ENCODE measurements at regions not wholly inside any gene's neighbourhood (a gene's known extent, or its start where the extent isn't known, plus 50 kb on each side); places are given as distances from the start of the nearest gene placed in this dataset.

DNA sequence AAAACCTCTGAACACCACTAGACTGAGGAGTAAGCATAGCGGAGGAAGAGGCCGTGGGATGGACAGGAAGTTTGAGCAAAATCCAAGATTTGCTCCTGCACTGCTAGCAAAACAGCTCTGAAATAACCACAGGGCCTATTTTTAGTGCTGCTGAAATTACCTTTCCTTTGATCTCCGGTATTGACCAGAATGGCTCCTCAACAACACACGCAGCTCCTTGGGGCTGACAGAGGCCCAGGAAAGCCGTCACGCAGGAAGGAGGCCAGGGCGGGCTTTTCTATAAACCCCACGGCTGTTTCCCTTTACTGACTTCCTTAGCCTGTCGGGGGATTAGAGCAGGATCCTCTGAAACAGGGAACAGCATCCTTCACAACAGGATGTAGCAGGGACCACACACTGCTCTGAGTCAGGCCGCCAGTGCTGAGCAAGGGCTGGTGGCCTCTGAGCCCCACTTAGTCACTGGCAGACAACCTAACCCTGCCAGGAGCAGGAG is 80.8 kb upstream of the LCLAT1 start:
- Histone ChIP-seq H4K20me1 (ENCODE audit: low read depth) (no peaks in the 10 kb centered on the region), H3K79me2 (ENCODE audit: low read depth) (no peaks in the 10 kb centered on the region), H3F3A (ENCODE audit: low read depth) (no peaks in the 10 kb centered on the region), H3K4me2 (no peak overlapping the region), H3K36me3 (no peaks in the 10 kb centered on the region), H3K9me3 (ENCODE audit: low read depth) (no peaks in the 10 kb centered on the region), H3K27ac (no peak overlapping the region), H3K4me1 (peaks cover 8% of the 10 kb centered on the region), H3K27me3 (no peaks in the 10 kb centered on the region), H2AFZ (replicated peaks) (no peak overlapping the region), H3K9ac (no peak overlapping the region), H3K4me3 (no peak overlapping the region)
- H3K9me3 Mint-ChIP-seq = no peaks in the 10 kb centered on the region
- DNase-seq (ENCODE audit: low spot score) = no peak
- no peak for TF ChIP-seq EZH2phosphoT487 (IDR thresholded peaks at IDR 0.05)
- TF ChIP-seq, protein P1, sequence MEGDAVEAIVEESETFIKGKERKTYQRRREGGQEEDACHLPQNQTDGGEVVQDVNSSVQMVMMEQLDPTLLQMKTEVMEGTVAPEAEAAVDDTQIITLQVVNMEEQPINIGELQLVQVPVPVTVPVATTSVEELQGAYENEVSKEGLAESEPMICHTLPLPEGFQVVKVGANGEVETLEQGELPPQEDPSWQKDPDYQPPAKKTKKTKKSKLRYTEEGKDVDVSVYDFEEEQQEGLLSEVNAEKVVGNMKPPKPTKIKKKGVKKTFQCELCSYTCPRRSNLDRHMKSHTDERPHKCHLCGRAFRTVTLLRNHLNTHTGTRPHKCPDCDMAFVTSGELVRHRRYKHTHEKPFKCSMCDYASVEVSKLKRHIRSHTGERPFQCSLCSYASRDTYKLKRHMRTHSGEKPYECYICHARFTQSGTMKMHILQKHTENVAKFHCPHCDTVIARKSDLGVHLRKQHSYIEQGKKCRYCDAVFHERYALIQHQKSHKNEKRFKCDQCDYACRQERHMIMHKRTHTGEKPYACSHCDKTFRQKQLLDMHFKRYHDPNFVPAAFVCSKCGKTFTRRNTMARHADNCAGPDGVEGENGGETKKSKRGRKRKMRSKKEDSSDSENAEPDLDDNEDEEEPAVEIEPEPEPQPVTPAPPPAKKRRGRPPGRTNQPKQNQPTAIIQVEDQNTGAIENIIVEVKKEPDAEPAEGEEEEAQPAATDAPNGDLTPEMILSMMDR (IDR thresholded peaks at IDR 0.05) = no peak
- no peak for TF ChIP-seq EZH2 (IDR thresholded peaks at IDR 0.05)
- H3K27ac Mint-ChIP-seq = no peak overlapping the region
- H3K27me3 Mint-ChIP-seq (ENCODE audit: insufficient read depth, low read depth) = no peaks in the 10 kb centered on the region
- no peaks in the 10 kb centered on the region for H3K36me3 Mint-ChIP-seq
- H3K4me3 Mint-ChIP-seq = no peak overlapping the region
- peaks cover 13% of the 10 kb centered on the region for H3K4me1 Mint-ChIP-seq

DNA sequence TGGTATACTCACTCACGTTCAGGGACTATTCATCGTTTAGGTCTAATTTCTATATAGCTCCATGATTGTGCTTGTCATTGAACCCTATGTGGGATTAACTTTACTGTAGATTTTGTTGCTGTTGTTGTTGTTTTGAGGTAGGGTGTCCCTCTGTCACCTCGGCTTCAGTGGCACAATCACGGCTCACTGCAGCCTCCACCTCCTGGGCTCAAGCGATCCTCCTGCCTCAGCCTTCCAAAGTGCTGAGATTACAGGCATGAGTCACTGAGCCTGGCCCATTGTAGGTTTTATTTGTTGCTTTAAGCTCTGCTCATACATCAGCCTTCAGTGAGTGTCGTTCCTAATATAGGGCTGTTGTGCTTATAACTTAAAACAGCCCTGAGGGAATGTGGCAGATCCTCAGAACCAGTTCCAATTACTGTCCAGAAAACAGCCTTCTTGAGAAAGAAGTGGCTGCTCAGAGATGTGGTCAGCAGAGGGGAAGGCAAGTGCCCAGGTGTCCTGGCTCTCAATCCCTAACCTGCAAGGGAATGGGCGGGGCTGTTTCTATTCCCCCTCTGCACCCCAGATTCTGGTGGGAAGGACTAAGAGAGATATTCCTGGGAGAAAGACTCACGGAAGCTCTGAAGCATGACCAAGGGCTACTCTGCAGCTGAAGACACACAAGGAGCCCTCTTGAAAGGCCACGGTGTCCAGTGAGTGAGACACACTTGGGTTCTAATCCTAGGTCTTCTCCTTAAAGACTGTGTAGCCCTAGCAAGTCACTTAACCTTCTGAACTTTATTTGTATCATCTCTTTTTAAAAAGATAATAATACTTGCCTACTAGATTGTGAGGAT is 79.6 kb upstream of the LCLAT1 start:
- no peaks in the 10 kb centered on the region for H3K36me3 Mint-ChIP-seq
- H3F3A ChIP-seq (ENCODE audit: low read depth) = no peaks in the 10 kb centered on the region
- H3K36me3 ChIP-seq = no peaks in the 10 kb centered on the region
- no peaks in the 10 kb centered on the region for H3K27me3 Mint-ChIP-seq (ENCODE audit: insufficient read depth, low read depth)
- no peak overlapping the region for H3K4me3 ChIP-seq
- no peaks in the 10 kb centered on the region for H4K20me1 ChIP-seq (ENCODE audit: low read depth)
- no peaks in the 10 kb centered on the region for H3K9me3 ChIP-seq (ENCODE audit: low read depth)
- no peak overlapping the region for H3K9ac ChIP-seq
- H3K27ac ChIP-seq = no peak overlapping the region
- H3K4me2 ChIP-seq = no peak overlapping the region
- no peaks in the 10 kb centered on the region for H3K9me3 Mint-ChIP-seq
- H3K27me3 ChIP-seq = no peaks in the 10 kb centered on the region
- H3K79me2 ChIP-seq (ENCODE audit: low read depth) = no peaks in the 10 kb centered on the region
- TF ChIP-seq EZH2phosphoT487 (IDR thresholded peaks at IDR 0.05) (no peak), EZH2 (IDR thresholded peaks at IDR 0.05) (no peak)
- TF ChIP-seq, protein P1 (IDR thresholded peaks at IDR 0.05) = no peak
- peaks cover under 1% of the 10 kb centered on the region for H3K4me1 ChIP-seq
- H3K4me3 Mint-ChIP-seq = no peak overlapping the region
- no peak for DNase-seq (ENCODE audit: low spot score)
- H2AFZ ChIP-seq (replicated peaks) = no peak overlapping the region
- peaks cover 7% of the 10 kb centered on the region for H3K4me1 Mint-ChIP-seq
- H3K27ac Mint-ChIP-seq = no peak overlapping the region

DNA sequence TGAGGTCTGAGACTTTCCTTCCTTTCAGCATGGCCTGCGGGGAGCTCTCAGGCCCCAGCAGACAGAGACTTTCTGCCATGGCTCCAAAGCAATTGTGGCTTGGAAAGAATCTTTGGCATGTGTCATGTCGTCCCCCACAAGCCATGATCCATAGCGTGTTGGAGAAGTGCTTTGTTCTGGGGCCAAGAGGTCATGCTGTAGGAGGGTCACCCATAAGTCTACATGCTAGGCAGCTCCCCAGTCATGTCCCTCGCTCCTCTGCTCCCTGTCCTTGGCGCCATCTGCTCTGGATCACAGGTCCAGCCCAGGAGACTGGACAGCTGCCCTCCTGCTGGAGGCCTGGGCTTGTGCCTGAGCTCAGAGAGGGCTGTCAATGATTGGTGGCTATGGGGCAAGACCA is 78.8 kb upstream of the LCLAT1 start:
- H2AFZ ChIP-seq (replicated peaks) = no peak overlapping the region

More for the DNA sequence above, 78.8 kb upstream of the LCLAT1 start:
- Histone ChIP-seq H3K36me3 (no peaks in the 10 kb centered on the region), H4K20me1 (ENCODE audit: low read depth) (no peaks in the 10 kb centered on the region), H3K9ac (no peak overlapping the region), H3K4me1 (no peaks in the 10 kb centered on the region), H3F3A (ENCODE audit: low read depth) (no peaks in the 10 kb centered on the region), H3K27ac (no peak overlapping the region), H3K27me3 (no peaks in the 10 kb centered on the region), H3K79me2 (ENCODE audit: low read depth) (no peaks in the 10 kb centered on the region), H3K4me2 (no peak overlapping the region), H3K4me3 (no peak overlapping the region), H3K9me3 (ENCODE audit: low read depth) (no peaks in the 10 kb centered on the region)
- no peaks in the 10 kb centered on the region for H3K36me3 Mint-ChIP-seq
- TF ChIP-seq EZH2 (IDR thresholded peaks at IDR 0.05) (no peak), EZH2phosphoT487 (IDR thresholded peaks at IDR 0.05) (no peak)
- TF ChIP-seq, protein P1 (IDR thresholded peaks at IDR 0.05) = no peak
- H3K27me3 Mint-ChIP-seq (ENCODE audit: insufficient read depth, low read depth) = peaks cover 4% of the 10 kb centered on the region
- H3K4me3 Mint-ChIP-seq = no peak overlapping the region
- no peak for DNase-seq (ENCODE audit: low spot score)
- peaks cover 6% of the 10 kb centered on the region for H3K4me1 Mint-ChIP-seq
- H3K27ac Mint-ChIP-seq = no peak overlapping the region
- no peaks in the 10 kb centered on the region for H3K9me3 Mint-ChIP-seq
